ENCODE measurements at regions not wholly inside any gene's neighbourhood (a gene's known extent, or its start where the extent isn't known, plus 50 kb on each side); places are given as distances from the start of the nearest gene placed in this dataset.
"Not testable (repeated sequence)": the region's sequence is repeated elsewhere in the genome, so short reads cannot be mapped to it uniquely, and the experiment has no call there.

DNA sequence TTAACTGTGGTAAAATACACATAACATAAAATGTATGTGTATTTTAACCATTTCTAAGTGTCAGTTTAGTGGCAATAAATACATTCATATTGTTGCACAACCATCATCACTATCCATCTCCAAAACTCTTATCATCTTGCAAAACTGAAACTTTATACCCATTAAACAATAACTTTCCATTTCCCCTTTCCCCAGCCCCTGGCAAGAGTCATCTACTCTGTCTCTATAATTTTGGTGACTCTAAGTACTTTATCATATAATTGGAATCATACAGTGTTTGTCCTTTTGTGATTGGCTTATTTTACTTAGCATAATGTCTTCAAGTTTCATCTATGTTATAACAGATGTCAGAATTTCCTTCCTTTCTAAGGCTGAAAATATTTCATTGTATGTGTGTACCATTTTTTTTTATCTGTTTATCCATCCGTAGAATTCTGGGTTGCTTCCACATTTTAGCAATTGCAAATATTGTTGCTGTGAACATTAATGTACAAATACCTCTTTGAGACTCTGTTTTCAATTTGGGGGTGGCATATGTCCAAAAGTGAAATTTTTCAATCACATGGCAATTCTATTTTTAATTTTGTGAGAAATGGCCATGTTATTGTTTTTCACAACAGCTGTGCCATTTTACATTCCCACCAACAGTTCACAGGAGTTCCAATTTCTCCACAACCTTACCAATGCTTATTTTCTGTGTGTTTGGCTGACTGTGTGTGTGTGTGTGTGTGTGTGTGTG is 153.9 kb upstream of the GORAB start:
- no peak for DNase-seq

DNA sequence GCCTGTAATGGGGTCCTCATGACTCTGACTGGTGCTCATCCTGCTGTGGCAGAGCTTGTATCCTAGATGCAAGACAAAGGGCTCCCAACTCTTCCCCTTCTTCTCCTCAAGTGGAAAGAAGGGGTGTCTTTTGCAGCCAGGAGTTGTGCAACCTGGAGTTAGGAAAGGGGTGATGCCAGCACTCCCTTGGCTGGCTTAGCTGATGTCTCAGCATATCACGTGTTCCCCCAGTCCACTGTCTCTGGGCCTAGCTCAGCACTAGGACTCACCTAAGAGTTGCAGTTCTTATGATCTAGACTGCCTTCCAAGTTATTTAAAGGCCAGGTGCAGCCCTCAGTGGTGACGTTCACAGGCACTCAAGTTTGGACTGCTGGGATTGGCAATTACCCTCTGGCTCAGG is 146.2 kb upstream of the GORAB start:
- no peak for DNase-seq

DNA sequence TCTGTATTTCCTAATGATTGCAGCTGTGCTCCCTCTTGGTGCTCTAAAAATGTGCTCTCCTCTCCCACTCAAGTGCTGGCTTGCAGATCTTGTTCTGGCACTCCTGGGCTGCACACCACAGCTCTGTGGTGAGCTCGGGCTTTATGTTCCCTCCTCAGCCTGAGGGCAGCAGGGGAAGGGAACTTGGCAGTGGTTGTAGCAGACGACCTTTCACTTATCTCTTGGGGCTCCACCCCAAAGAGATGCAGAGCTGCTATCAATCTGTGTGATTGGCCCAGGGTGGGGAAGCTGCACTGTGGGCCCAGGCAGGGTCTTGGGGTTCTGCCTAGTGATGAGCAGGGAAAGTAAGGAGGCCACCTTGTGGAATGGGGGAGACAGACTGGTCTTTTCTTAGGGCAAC is 143.5 kb upstream of the GORAB start:
- no peak for DNase-seq

DNA sequence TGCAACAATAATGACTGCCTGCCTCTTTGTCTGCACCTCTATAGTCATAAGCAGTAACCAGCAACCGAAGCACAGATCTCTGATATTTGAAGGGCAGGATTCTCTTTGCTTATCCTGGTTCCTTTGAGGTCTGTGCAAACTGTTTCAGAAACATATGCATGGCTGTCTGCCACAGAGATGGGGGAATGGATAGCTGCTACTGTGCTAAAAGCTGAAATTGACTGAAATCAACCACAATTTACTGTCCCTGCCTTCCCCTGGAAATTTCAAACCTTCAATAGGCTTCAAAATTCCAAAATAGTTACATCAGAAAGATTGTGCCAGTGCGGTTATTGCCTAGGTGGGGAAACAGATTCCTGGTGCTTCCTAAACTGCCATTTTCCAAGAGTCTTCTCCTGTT is 136.8 kb upstream of the GORAB start:
- no peak for DNase-seq

DNA sequence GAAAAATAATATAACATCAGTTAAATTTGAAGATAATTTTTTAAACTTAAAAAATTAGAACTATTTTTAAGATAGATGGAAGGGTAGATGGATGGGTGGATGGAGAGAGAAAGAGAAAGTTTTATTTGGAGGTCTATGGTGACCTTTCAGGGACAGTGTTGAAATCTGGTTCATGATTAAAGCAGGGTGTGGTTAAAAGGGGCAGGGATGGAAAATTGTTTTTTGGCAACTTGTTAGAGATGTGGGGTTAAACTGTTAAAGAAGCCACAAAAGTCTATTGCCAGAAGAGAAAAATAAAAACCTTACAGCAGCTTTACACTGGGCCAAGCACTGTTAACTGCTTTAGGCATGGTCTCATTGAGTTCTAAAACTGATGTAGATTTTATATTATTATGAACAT is 134.9 kb upstream of the GORAB start:
- DNase-seq, result no peak

DNA sequence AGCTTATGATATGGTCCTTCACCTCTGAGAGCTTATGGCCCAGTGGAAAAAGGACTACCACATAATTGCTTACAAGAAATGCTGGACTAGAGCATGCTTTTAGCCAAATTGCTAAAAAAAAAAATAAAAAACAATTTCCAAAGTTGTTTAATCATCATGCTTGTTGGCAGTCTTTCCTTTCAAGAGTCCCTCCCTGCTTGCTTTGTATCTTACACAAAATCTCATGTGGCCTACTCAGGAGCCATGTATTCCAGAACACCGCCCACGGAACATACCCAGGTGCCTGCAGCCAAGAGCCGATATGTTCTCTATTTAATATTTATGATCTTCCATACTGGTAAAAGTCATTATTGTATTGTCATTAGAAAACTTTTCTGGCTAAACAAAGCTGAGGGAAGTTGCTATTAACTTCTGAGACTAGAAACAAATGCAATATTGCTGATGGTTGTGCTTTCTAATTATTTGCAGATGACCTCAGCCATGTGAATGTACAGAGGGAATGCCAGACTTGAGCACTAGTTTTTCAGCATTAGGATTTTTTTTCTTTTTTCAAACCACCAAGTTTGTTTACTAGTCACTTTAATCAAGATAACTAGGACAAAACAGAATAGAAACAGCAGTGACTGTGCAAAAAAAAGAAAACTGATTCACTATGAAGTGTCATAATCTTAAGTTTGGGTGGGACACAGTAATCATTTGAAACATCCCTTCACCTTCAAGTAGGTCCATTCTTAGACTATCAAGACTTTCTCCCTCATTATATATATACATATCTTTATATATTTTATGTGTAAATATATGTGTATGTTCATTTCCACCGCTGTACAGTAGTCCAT is 129.3 kb upstream of the GORAB start:
- DNase-seq, result no peak

DNA sequence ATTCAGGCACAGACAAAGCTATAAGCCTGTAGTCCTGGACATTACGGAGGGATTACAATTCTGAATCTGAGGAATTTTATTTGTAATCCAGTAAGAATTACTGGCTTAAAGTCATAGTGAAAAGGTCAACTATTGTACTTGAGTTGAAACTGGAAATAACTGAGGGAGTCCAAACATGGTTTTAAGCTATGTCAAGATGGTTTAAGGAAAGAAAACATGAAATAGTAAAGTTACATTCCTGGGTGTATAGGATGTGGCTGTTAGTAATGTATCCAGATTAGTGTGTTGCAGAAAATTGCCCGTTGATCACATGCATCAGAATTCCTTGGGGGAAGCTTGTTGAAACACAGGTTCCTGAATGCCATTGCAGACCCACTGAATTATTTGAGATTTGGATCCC is 124.8 kb upstream of the GORAB start:
- no peak for DNase-seq

DNA sequence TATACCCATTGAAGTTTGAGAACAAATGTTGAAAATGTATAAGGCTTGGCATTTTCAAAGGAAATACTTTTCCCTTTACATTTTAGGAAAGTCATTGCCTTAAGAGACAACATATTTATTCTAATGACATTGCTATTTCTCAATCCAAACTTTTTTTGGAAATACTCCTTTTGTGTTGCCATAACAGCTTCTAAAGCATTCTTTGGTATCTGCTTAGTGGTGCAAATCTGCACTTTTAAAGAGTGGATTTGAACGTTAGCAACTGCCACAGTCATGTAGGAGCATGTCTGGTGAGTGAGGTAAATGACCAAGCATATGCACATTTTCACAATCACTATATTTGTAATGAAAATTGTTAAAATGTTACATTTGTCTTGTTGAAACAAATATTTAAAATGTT is 124.4 kb upstream of the GORAB start:
- DNase-seq, result no peak

DNA sequence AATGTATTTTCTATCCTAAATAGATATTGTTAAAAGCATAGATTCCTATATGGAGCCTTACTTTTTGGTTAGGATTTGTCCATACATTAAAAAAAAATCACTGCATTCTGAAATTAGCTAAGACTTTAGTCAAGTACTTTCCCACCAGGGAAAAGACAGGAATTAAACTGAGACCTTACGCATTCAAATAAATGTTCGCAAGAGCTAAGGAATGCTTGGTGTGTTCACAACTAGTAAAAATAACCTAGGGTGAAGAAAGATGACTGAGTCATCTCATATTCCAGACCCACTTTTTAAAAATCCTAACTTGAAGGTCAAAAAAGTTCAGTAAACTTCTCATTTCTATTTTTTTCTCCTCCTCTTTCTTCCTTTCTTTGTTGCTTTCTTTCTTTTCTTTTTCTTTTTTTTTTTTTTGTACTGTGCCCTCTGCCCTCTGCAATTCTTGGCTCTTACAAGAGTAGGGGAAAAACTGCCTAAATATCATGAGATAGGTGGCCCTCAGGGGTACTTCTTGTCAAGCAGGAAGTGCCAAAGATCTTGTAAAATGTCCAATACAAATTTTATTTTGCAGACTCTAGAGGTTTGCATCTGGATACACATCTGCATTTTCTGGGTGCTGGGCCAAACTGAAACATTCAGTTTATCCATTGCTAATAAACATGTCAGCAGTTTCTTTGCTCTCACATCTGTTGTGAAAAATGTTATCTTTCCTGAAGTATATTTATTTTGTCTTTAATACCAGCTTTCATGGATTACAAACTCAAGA is 121.4 kb upstream of the GORAB start:
- DNase-seq, result no peak

DNA sequence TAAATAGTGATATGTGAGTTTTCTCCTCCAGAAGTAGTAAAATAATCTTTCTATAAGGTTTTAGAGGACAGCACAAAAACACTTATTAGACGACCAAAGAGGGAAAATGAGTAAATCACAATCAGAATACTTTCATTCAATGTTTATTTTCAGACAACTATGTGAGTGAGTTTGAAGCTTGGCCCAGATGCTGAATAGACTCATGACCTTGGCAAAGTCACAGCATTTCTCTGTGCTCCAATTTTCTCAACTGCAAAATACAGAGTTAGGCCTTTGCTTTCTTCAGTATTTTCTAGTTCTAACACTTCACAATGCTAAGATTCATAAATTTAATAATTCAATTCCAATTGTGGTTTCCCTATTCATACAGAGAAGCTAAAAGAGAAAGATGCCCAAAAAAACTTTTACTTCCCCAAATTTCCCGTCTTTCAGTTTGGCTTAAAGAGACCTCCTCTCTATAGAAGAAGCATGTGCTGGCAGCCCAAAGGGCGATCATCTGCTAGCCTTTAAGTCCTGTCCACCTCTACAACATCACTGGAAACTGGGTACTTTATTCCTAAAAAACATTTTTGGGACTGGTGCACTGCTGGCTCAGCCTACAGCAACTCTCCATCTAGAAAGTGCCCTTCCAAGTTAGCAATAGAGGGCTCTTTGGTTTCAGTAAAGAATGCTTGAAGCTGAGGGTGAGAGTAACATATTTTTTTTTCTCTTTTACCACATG is 116.8 kb upstream of the GORAB start:
- DNase-seq, result no peak

DNA sequence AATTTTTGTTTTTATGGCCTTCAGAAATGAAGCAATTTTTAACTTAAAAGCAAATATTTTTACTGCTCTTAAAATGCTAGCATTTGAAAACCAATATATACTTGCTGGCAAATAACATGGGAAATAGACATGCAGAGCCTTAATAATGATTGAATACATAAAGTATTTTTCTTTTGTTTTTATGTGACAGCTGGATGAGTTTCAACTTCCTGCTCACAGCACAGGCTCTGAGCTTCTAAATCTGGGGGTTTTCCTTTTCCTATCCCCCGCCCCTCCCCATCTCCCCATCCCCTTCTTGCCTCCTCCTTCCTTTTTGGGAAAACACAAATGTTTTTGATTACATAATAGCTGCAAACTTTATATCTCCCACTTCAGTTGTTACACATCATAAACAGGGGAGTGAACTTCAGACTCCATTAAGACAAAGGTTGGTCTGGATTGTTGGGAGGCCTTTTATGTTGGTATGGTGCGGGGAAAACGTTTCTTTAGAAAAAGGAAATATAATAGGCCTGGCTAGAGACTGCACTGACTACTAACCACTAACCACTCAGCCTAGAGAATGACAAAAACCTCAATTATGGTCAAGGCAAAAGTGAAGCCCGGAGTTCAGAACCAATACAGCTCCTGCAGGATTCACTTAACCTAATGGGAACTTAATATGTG is 116.1 kb upstream of the GORAB start:
- no peak for DNase-seq

DNA sequence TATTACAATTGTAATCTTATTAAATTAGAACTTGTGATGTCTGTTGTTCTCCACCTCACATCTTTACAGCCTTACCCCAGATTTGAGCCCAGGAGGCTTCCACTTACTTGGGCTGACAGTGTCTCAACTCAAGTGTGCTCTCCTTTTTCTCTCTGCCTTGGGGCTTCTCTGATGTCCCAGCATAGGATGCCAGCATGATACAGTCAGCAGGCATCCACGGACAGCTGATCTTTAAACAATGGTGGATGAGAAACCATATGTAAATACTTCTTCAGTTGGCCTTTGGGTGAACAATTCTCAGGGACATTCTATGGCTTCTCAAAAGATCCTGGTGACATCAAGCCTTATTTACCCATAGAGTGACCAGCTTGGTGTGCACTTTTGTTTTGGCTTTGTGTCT is 107.6 kb upstream of the GORAB start:
- DNase-seq, result no peak

DNA sequence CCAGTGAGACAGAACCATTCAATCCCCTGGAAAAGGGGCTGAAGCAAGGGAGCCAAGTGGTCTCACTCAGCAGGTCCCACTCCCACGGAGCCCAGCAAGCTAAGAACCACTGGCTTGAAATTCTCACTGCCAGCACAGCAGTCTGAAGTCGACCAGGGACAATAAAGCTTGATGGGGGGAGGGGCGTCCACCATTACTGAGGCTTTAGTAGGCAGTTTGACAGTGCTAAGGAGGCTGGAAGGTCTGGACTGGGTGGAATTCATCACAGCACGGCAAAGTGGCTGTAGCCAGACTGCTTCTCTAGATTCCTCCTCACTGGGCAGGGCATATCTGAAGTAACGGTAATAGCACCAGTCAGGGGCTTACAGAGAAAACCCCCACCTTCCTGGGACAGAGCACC is 105.4 kb upstream of the GORAB start:
- DNase-seq, result no peak

DNA sequence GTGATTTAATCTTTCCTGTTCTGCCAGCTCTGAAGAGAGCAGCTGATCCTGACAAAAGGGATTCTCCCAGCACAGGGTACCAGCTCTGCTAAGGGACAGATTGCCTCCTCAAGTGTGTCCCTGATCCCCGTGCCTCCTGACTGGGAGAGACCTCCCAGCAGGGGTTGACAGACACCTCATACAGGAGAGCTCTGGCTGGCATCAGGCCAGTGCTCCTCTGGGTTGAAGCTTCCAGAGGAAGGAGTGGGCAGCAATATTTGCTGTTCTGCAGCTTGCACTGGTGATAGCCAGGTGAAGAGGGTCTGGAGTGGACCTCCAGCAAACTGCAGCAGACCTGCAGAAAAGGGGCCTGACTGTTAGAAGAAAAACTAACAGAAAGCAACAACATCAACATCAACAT is 105.0 kb upstream of the GORAB start:
- DNase-seq, result not testable (repeated sequence)

DNA sequence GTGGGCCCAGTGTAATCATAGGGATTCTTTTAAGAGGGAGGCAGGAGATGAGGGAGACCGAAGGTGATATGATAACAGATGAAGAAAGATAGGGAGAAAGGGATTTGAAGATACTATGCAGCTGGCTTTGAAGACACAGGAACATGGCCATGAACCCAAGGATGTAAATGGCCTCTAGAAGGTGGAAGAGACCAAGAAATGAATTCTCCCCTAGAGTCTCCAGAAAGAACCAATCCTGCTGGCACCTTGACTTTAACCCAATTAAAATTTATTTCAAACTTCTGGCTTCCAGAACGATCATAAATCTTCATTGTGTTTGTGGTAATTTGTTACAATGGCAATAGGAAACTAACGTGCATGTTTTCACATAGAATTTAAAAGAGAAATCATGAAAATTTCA is 95.0 kb upstream of the GORAB start:
- DNase-seq, result no peak

DNA sequence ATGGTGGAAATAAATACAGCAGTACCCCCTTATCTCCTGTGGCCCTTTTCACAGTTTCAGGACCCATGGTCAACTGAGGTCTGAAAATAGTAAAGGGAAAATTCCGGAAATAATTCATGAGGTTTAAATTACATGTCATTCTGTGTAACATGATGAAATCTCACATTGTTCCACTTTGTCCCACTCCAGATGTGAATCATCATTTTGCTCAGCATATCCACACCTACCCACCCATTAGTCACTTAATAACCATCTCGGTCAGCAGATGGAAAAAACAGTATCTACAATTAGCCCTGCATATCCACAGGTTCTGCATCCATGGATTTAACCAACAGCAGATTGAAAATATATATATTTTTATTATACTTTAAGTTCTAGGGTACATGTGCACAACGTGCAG is 86.9 kb upstream of the GORAB start:
- no peak for DNase-seq

DNA sequence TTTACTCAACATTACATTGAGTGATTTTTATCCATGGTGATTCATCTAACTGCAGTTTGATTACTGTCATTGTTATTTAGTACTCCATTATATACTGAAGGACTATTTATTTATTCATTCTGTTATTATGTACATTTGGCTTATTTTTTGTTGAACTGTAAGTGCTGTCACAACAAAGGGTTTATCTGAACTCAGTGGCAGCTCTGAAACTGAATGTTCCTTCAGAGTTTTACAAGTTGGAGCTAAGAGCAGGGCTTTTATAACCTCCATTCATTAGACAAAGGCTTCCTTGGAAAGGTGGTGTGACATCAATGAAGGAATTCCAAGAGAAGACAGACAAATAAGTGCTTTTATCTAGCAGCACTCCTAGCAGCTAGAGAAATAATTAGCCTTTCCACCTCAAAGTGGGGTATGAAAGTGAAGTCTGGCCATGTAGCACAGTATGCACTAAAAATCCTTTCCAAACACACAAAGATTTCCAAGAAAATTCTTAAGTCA is 83.3 kb upstream of the GORAB start:
- DNase-seq, result no peak

DNA sequence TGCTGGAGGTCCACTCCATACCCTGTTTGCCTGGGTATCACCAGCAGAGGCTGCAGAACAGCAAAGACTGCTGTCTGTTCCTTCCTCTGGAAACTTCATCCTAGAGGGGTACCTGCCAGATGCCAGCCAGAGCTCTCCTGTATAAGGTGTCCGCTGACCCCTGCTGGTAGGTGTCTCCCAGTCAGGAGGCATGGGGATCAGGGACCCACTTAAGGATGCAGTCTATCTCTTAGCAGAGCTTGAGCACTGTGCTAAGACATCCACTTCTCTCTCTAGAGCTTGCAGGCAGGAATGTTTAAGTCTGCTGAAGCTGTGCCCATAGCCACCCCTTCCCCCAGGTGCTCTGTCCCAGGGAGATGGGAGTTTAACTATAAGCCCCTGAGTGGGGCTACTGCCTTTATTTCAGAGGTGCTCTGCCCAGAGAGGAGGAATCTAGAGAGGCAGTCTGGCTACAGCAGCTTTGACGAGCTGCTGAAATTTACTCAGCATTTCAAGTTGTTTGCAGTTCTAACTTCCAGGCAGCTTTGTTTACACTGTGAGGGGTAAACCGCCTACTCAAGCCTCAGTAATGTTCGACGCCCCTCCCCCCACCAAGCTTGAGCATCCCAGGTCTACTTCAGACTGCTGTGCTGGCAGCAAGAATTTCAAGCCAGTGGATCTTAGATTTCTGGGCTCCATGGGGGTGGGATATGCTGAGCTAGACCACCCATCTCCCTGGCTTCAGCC is 74.5 kb upstream of the GORAB start:
- peak; percentile 35 for DNase-seq

DNA sequence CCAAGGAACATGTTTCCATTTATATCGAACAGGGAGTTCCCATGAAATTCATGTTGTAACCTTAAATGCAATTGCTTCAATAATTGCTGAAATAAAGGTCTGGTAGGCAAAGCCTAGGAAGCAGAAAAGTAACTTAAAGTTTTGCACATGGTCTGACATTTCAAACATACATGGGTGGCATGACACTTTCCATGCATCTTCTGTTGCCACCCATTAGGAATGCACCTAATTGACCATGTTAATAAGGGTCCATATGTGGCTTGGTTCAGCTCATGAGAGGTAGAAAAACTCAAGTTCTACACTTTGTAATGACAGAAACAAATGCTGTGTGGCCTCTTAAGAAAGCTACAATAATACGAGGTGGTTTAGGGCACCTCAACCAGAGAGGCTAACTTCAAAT is 72.0 kb upstream of the GORAB start:
- no peak for DNase-seq

DNA sequence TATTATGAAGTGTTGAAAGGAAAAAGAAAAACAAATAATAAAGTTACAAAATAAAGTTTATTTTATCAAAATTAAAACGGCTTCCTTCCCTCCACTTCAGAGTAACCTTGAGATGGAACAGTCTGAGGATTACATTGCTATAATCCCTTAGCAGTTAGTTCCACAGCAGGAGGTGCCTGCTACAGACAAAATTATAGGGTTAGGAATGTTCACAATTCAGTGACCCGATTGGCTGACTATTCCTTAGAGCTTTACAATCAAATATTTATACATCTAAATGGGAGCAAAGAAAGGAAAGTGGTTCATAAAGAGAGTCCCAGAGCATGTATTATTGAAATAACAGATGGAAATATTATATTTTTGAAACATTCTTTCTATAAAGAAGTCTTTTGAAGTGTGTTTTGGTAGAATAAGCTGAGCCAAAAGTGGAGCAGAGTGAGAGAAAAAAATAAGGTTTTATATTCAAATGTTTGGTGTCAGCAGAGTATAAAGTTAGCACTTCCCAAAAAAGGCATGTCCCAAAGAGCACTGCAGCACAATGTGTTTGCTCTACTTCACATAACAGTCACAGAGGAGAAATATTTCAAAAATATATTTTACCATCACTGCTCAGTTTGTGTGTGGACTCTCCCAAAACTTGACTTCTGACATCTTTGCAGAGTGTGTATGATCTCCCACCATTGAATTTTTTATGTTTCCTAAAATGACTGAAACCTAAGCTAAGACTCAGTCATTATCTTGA is 71.4 kb upstream of the GORAB start:
- DNase-seq, result no peak

DNA sequence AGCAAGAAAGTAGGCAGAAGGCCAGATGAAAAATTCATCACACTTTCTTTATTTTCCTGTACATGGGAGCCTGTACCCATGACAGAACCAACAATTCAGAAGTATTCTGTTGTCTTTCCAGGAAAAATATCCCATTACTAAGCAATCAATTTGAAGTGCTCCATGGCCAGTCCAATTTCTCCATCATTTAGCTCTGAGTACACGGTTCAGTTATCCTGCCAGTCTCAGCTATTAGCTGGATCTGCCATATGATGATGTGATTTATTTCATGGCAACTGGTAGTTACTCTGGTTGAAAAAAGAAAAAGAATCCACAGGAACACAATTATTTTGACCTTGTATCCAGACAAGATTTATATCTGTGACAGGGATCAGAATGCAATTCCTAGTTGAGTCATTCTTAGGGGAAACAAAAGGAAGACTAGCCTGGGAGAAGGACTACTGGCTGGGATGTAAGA is 70.6 kb upstream of the GORAB start:
- no peak for DNase-seq
